A549 (cell line): ENCODE measurements at regions not wholly inside any gene's neighbourhood (a gene's known extent, or its start where the extent isn't known, plus 50 kb on each side); places are given as distances from the start of the nearest gene placed in this dataset.

Experiments
- ATAC-seq, 2 experiments: fragments of 200-7000 bp in 1 of 2; fragments of >200 bp in 1 of 2; cut with Nextera tagmentation in 1 of 2; cut with Tn5 transposase in 1 of 2; 3 replicates each; pipeline versions ENCODE4 v1.8.0 to v1.9.1; 2018 to 2020; ENCODE audit warnings: mild to moderate bottlenecking in 1 of 2, moderate library complexity in 1 of 2
- CTCF ChIA-PET: fragments of 300-600 bp; sonication (Branson Sonifier 250); formaldehyde crosslinking; extraction: SDS; loops from one replicate; lab custom pipeline; 2021; ENCODE audit warnings: antibody characterized with exemption, inconsistent platforms; lab: Yijun Ruan, JAX
- POLR2A ChIA-PET: fragments of 350-600 bp; formaldehyde crosslinking; extraction: SDS; loops from one replicate; lab custom pipeline; 2021; ENCODE audit warnings: antibody characterized with exemption, inconsistent platforms; lab: Yijun Ruan, JAX
- DNase-seq, 2 experiments: peaks; one replicate each; pipeline versions ENCODE4 v3.0.0 to v3.0.0-alpha.2; 2011 to 2016; ENCODE audit warnings: low read depth in 1 of 2, low spot score in 1 of 2
- FAIRE-seq: peaks from 2 replicates; lab custom pipeline; 2011; peaks lifted over from hg19 to GRCh38; lab: Jason Lieb, UNC
- H3K27ac ChIP-seq, 2 experiments: fragments of >200 bp; sonication (Bioruptor Twin); formaldehyde crosslinking; 3 replicates each; pipeline ENCODE4 v1.5.1; 2016 to 2017
- H3K4me1 ChIP-seq: fragments of >200 bp; sonication (Bioruptor Twin); formaldehyde crosslinking; 3 replicates; pipeline ENCODE4 v1.6.1; 2016
- H3K4me2 ChIP-seq: fragments of >200 bp; sonication (Bioruptor Twin); formaldehyde crosslinking; 3 replicates; pipeline ENCODE4 v1.6.1; 2016
- H3K4me3 ChIP-seq: fragments of >200 bp; sonication (Bioruptor Twin); formaldehyde crosslinking; 3 replicates; pipeline ENCODE4 v1.5.1; 2016
- H3K9me3 ChIP-seq: fragments of >200 bp; sonication (Bioruptor Twin); formaldehyde crosslinking; 3 replicates; pipeline ENCODE4 v1.6.1; 2016
- ATOH8 ChIP-seq: fragments of 250-450 bp; sonication (Bioruptor Pico); IDR thresholded peaks from 2 replicates; pipeline ENCODE4 v1.5.0; 2020; ENCODE audit warnings: low read depth, mild to moderate bottlenecking, moderate library complexity
- BCL3 ChIP-seq: fragments of >200 bp; sonication (Bioruptor Twin); formaldehyde crosslinking; IDR thresholded peaks from 3 replicates; pipeline ENCODE4 v1.6.1; 2016
- BHLHE40 ChIP-seq: IDR thresholded peaks from 2 replicates; pipeline ENCODE4 v1.6.1; 2012; ENCODE audit warnings: low read depth, low read length, inconsistent platforms
- CEBPB ChIP-seq, 2 experiments: fragments of >200 bp in 1 of 2; sonication (Bioruptor Twin) in 1 of 2; formaldehyde crosslinking in 1 of 2; IDR thresholded peaks; 2 replicates each; pipeline ENCODE4 v1.6.1; 2012 to 2016
- EP300 ChIP-seq, 2 experiments: fragments of >200 bp; sonication (Bioruptor Twin); formaldehyde crosslinking; IDR thresholded peaks; 2 replicates in 1 of 2; 3 replicates in 1 of 2; pipeline ENCODE4 v1.6.1; 2016 to 2017
- ESRRA ChIP-seq: fragments of 150-350 bp; IDR thresholded peaks from 2 replicates; pipeline ENCODE4 v1.6.1; 2014; ENCODE audit warnings: mild to moderate bottlenecking, low read length, borderline replicate concordance
- HDAC2 ChIP-seq: fragments of 200-600 bp; sonication (generic); IDR thresholded peaks from 2 replicates; pipeline ENCODE4 v1.6.1; 2016
- JUN ChIP-seq, 2 experiments: fragments of >200 bp; sonication (Bioruptor Twin); formaldehyde crosslinking; IDR thresholded peaks; 2 replicates in 1 of 2; 3 replicates in 1 of 2; pipeline ENCODE4 v1.6.1; 2016 to 2017
- KDM1A ChIP-seq: fragments of 200-600 bp; sonication (generic); IDR thresholded peaks from 2 replicates; pipeline ENCODE4 v1.6.1; 2016; ENCODE audit warnings: low read depth, mild to moderate bottlenecking
- NFE2L2 ChIP-seq: fragments of 150-350 bp; conservative IDR thresholded peaks from 2 replicates; pipeline ENCODE4 v1.6.1; 2014; ENCODE audit warnings: low read length
- NR3C1 ChIP-seq: fragments of >200 bp; sonication (Bioruptor Twin); formaldehyde crosslinking; IDR thresholded peaks from 3 replicates; pipeline ENCODE4 v1.6.1; 2017
- POLR2A ChIP-seq: IDR thresholded peaks from 2 replicates; pipeline ENCODE4 v1.6.1; 2012; ENCODE audit warnings: mild to moderate bottlenecking, low read length
- RNF2 ChIP-seq: fragments of 200-600 bp; sonication (generic); IDR thresholded peaks from 2 replicates; pipeline ENCODE4 v1.6.1; 2016; ENCODE audit warnings: low read depth, mild to moderate bottlenecking, antibody characterized with exemption, moderate library complexity, borderline replicate concordance
- SREBF2 ChIP-seq: fragments of 450-650 bp; IDR thresholded peaks from 2 replicates; pipeline ENCODE4 v1.6.1; 2014; ENCODE audit warnings: mild to moderate bottlenecking, moderate library complexity
- ZNF302 ChIP-seq: fragments of 250-450 bp; sonication (Bioruptor Pico); IDR thresholded peaks from 2 replicates; pipeline ENCODE4 v1.9.0; 2021; ENCODE audit warnings: inconsistent platforms, mild to moderate bottlenecking, moderate library complexity
- WGBS: methylation state at CpG from one replicate; pipeline ENCODE4 v1.1.6; 2017; ENCODE audit errors: missing lambda C conversion rate; 5-methylcytosine and 5-hydroxymethylcytosine counted together
- TF ChIP-seq, protein P1 (sequence below): IDR thresholded peaks from 2 replicates; pipeline ENCODE4 v1.6.1; 2012
- TF ChIP-seq, protein P2 (sequence below): IDR thresholded peaks from 2 replicates; pipeline ENCODE4 v1.6.1; 2012
- TF ChIP-seq, protein P3 (sequence below): IDR thresholded peaks from 2 replicates; pipeline ENCODE4 v1.6.1; 2012; ENCODE audit warnings: low read depth, borderline replicate concordance

GRCh38 chr1:234869182-234870019 is 259.2 kb downstream of the TOMM20 start:
- WGBS = 82% methylated on average over 16 of the region's 16 CpGs
- no peak for DNase-seq
- Histone ChIP-seq H3K4me3 (no peak overlapping the region), H3K9me3 (peaks cover 5% of the 10 kb centered on the region; the same call in 1 of the 3 replicates), H3K4me1 (peaks cover 19% of the 10 kb centered on the region), H3K27ac (peak overlapping the region; percentile 38 to 61; a peak in 4 of 6 replicates), H3K4me2 (no peak overlapping the region)
- ATAC-seq = peak in 1 of 2 experiments; percentile 32; a peak in 4 of 6 replicates
- ChIA-PET CTCF (interaction anchor here (1.3 kb wide), 1 partner anchor 9 kb away, joined by 3 read pairs; no protein-coding TSS in a partner anchor), POLR2A (no interaction called here)
- no peak for TF ChIP-seq NFE2L2
- TF ChIP-seq, protein P1, sequence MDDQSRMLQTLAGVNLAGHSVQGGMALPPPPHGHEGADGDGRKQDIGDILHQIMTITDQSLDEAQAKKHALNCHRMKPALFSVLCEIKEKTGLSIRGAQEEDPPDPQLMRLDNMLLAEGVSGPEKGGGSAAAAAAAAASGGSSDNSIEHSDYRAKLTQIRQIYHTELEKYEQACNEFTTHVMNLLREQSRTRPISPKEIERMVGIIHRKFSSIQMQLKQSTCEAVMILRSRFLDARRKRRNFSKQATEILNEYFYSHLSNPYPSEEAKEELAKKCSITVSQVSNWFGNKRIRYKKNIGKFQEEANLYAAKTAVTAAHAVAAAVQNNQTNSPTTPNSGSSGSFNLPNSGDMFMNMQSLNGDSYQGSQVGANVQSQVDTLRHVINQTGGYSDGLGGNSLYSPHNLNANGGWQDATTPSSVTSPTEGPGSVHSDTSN = no peak
- TF ChIP-seq ATOH8 (CRISPR knock-in tag) = no peak
- TF ChIP-seq, protein P2, sequence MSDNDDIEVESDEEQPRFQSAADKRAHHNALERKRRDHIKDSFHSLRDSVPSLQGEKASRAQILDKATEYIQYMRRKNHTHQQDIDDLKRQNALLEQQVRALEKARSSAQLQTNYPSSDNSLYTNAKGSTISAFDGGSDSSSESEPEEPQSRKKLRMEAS = no peak
- TF ChIP-seq RNF2 = no peak
- TF ChIP-seq ZNF302 (CRISPR knock-in tag) = no peak
- FAIRE-seq = no peak

DNA sequence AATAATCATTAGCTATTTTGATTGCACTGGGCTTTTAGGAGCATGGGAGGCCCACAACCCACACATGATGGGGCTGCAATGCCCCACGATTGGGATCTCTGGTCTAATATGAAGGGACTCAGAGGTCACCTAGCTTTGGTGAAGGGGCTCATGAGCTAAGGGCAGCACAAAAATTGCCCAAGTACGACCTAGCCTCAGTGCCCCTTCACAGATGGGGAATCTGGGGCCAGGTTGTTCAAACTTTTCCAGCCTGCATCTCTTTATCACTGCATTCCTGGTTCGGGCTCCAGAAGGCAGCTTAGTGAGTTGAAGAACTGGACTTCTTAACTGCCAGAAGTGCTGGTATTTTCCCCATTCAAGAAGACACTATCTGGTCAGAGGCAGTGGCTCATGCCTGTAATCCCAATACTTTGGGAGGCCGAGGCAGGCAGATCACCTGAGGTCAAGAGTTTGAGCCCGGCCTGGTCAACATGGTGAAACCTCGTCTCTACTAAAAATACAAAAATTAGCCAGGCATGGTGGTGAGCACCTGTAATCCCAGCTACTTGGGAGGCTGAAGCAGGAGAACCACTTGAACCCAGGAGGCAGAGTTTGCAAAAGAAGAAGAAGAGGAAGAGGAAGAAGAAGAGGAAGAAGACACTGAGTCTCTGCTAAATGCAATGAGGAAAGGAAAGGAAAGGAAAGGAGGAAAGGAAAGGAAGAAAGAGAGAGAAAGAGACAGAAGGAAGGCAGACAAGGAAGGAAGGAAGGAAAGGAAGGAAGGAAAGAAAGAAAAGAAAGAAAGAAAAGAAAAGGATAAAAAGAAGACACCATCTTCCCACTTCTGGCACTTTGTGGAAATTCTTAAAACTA is 258.5 kb upstream of the IRF2BP2 start:
- CTCF ChIA-PET = interaction anchor here (1.3 kb wide), 1 partner anchor 10 kb away, joined by 3 read pairs; no protein-coding TSS in a partner anchor
- WGBS = 84% methylated on average over 4 of the region's 6 CpGs
- DNase-seq = no peak
- H3K4me3 ChIP-seq = no peak overlapping the region
- no peak for FAIRE-seq
- POLR2A ChIA-PET = no interaction called here
- peaks cover 5% of the 10 kb centered on the region; the same call in 1 of the 3 replicates for H3K9me3 ChIP-seq
- H3K4me1 ChIP-seq = peaks cover 19% of the 10 kb centered on the region; the same call in 2 of the 3 replicates
- no peak overlapping the region for H3K4me2 ChIP-seq
- H3K27ac ChIP-seq = peak overlapping the region; percentile 38 to 61; a peak in 3 of 6 replicates
- no peak for ATAC-seq
- TF ChIP-seq EP300 (IDR thresholded peaks at IDR 0.05) = no peak
- no peak for TF ChIP-seq JUN (IDR thresholded peaks at IDR 0.05)
- no peak for TF ChIP-seq POLR2A
- TF ChIP-seq NFE2L2 = no peak
- TF ChIP-seq, protein P3, sequence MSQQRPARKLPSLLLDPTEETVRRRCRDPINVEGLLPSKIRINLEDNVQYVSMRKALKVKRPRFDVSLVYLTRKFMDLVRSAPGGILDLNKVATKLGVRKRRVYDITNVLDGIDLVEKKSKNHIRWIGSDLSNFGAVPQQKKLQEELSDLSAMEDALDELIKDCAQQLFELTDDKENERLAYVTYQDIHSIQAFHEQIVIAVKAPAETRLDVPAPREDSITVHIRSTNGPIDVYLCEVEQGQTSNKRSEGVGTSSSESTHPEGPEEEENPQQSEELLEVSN = no peak
- TF ChIP-seq BCL3 = no peak
- TF ChIP-seq KDM1A = no peak
- no peak for TF ChIP-seq SREBF2
- no peak for TF ChIP-seq NR3C1
- TF ChIP-seq HDAC2 = no peak
- TF ChIP-seq CEBPB (IDR thresholded peaks at IDR 0.05) = no peak
- no peak for TF ChIP-seq ZNF302 (CRISPR knock-in tag)
- no peak for TF ChIP-seq ATOH8 (CRISPR knock-in tag)
- TF ChIP-seq ESRRA = no peak
- no peak for TF ChIP-seq BHLHE40
